ENCODE measurements at regions not wholly inside any gene's neighbourhood (a gene's known extent, or its start where the extent isn't known, plus 50 kb on each side); places are given as distances from the start of the nearest gene placed in this dataset.

GRCh38 chr4:43244688-43245382 is 352.3 kb downstream of the GRXCR1 start:
- DNase-seq = no peak

GRCh38 chr4:43251841-43252240 is 359.3 kb downstream of the GRXCR1 start:
- DNase-seq = peak; percentile 68

- no peak for DNase-seq
Measured at GRCh38 chr4:43253541-43253940, 361.0 kb downstream of the GRXCR1 start.

- no peak for DNase-seq
Measured at GRCh38 chr4:43264730-43265129, 372.2 kb downstream of the GRXCR1 start.

GRCh38 chr4:43271946-43272345 is 379.4 kb downstream of the GRXCR1 start:
- DNase-seq = no peak

- peak; percentile 21 for DNase-seq
Measured at GRCh38 chr4:43274376-43274775, 381.9 kb downstream of the GRXCR1 start.

GRCh38 chr4:43275779-43276178 is 383.3 kb downstream of the GRXCR1 start:
- DNase-seq = no peak

- peak; percentile 50 for DNase-seq
Measured at GRCh38 chr4:43276321-43276720, 383.8 kb downstream of the GRXCR1 start.

GRCh38 chr4:43277003-43277402 is 384.5 kb downstream of the GRXCR1 start:
- DNase-seq = peak; percentile 71

- no peak for DNase-seq
Measured at GRCh38 chr4:43282534-43282933, 390.0 kb downstream of the GRXCR1 start.

- DNase-seq = no peak
Measured at GRCh38 chr4:43286137-43286536, 393.6 kb downstream of the GRXCR1 start.

- DNase-seq = no peak
Measured at GRCh38 chr4:43296946-43297528, 404.5 kb downstream of the GRXCR1 start.

GRCh38 chr4:43316813-43317212 is 424.3 kb downstream of the GRXCR1 start:
- DNase-seq = peak; percentile 15

- peak; percentile 20 for DNase-seq
Measured at GRCh38 chr4:43325220-43325967, 432.9 kb downstream of the GRXCR1 start.

GRCh38 chr4:43330288-43330687 is 437.8 kb downstream of the GRXCR1 start:
- peak; percentile 85 for DNase-seq

GRCh38 chr4:43331226-43332051 is 438.9 kb downstream of the GRXCR1 start:
- peak; percentile 93 for DNase-seq

GRCh38 chr4:43332052-43332425 is 439.5 kb downstream of the GRXCR1 start:
- no peak for DNase-seq

- DNase-seq = peak; percentile 74
Measured at GRCh38 chr4:43337707-43338106, 445.2 kb downstream of the GRXCR1 start.

- peak; percentile 76 for DNase-seq
Measured at GRCh38 chr4:43339435-43339834, 446.9 kb downstream of the GRXCR1 start.

- no peak for DNase-seq
Measured at GRCh38 chr4:43341741-43342140, 449.2 kb downstream of the GRXCR1 start.

- no peak for DNase-seq
Measured at GRCh38 chr4:43343298-43343697, 450.8 kb downstream of the GRXCR1 start.

GRCh38 chr4:43345323-43345925 is 452.9 kb downstream of the GRXCR1 start:
- no peak for DNase-seq

- peak; percentile 43 for DNase-seq
Measured at GRCh38 chr4:43348591-43348990, 456.1 kb downstream of the GRXCR1 start.

Data from fibroblast of upper back skin (primary cell).